ENCODE measurements at regions not wholly inside any gene's neighbourhood (a gene's known extent, or its start where the extent isn't known, plus 50 kb on each side); places are given as distances from the start of the nearest gene placed in this dataset.

DNA sequence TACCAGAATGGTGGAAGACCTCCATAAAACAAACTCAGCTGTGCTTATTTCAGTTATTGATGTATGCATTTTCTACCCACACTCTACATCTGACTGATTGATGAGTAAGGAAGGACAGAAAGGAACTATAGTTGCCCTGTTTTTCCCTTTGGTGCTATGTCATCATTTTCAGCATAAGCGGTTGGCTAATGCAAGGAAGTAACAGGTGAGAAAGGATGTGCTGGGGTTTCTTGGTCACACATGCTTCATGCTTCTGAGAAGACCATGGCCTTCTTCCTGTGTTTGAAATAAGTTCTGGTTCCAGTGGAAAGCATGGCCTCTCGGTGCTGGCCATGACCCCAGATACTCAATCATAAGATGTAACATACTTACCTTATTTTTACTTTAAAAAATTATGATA is 541.2 kb downstream of the PTPRU start:
- Histone ChIP-seq H4K20me1 (ENCODE audit: insufficient read depth, low read length) (no peaks in the 10 kb centered on the region), H3K4me1 (ENCODE audit: insufficient read depth, low read length) (no peaks in the 10 kb centered on the region), H3K79me2 (ENCODE audit: insufficient read depth, low read length) (no peaks in the 10 kb centered on the region), H3K27me3 (ENCODE audit: control insufficient read depth in 1 of 2, insufficient read depth in 2 of 2, low read length in 2 of 2) (no peaks in the 10 kb centered on the region), H3K4me3 (replicated peaks in 1 of 3; ENCODE audit: insufficient read depth in 1 of 3, low read depth in 2 of 3, low read length in 3 of 3) (no peak overlapping the region), H3K9ac (ENCODE audit: insufficient read depth, low read depth, low read length) (no peak overlapping the region), H2AFZ (ENCODE audit: low read length) (no peak overlapping the region), H3K36me3 (replicated peaks in 1 of 2; ENCODE audit: control insufficient read depth in 1 of 2, insufficient read depth in 2 of 2, low read length in 2 of 2) (no peaks in the 10 kb centered on the region), H3K4me2 (ENCODE audit: low read depth, low read length) (no peak overlapping the region), H3K27ac (ENCODE audit: extremely low read length, insufficient read depth, low read length) (no peak overlapping the region), H3K9me3 (ENCODE audit: low read length) (peaks cover 6% of the 10 kb centered on the region)
- in situ Hi-C loops (cut with HindIII; ENCODE audit: extremely low pct_ligation_motif_present, low pct_unique_long_range_greater_than_20kb) (no loop called here), intact Hi-C loops (cut with micrococcal nuclease; ENCODE audit: unreplicated experiment) (no loop called here)
- WGBS (ENCODE audit: low lambda C conversion rate), result 20% methylated on average over 2 of the region's 2 CpGs
- ATAC-seq (no peak), FAIRE-seq (no peak), DNase-seq (ENCODE audit: low spot score) (no peak)
- POLR2A ChIA-PET, result no interaction called here
- no TSS peak for BruUV-seq (replicated peaks)
- TF ChIP-seq U2AF1 (optimal IDR thresholded peaks at IDR 0.05; ENCODE audit: low read depth, low read length) (no peak), HMG20B (CRISPR knock-in tag; conservative IDR thresholded peaks at IDR 0.05) (no peak), BCLAF1 (IDR thresholded peaks at IDR 0.05) (no peak), CBX1 (IDR thresholded peaks at IDR 0.05; ENCODE audit: low read depth) (no peak), MAX (IDR thresholded peaks at IDR 0.05) (no peak), ZNF337 (CRISPR knock-in tag; IDR thresholded peaks at IDR 0.05; ENCODE audit: borderline replicate concordance, low read depth) (no peak)
- CTCF ChIA-PET (ENCODE audit: low intra/inter-chr PET ratio, low total read pairs), result no interaction called here

- ATAC-seq, result no peak
- H3K9me3 ChIP-seq (ENCODE audit: low read length), result peaks cover 6% of the 10 kb centered on the region
- H3K4me1 ChIP-seq (ENCODE audit: insufficient read depth, low read length), result no peaks in the 10 kb centered on the region
- in situ Hi-C loops (cut with HindIII; ENCODE audit: extremely low pct_ligation_motif_present, low pct_unique_long_range_greater_than_20kb) (no loop called here), intact Hi-C loops (cut with micrococcal nuclease; ENCODE audit: unreplicated experiment) (no loop called here)
- DNase-seq (ENCODE audit: low spot score), result no peak
- no peak overlapping the region for H2AFZ ChIP-seq (ENCODE audit: low read length)
- H3K36me3 ChIP-seq (replicated peaks in 1 of 2; ENCODE audit: control insufficient read depth in 1 of 2, insufficient read depth in 2 of 2, low read length in 2 of 2), result no peaks in the 10 kb centered on the region
- no peak overlapping the region for H3K27ac ChIP-seq (ENCODE audit: extremely low read length, insufficient read depth, low read length)
- FAIRE-seq, result no peak
- no peaks in the 10 kb centered on the region for H4K20me1 ChIP-seq (ENCODE audit: insufficient read depth, low read length)
- CTCF ChIA-PET (ENCODE audit: low intra/inter-chr PET ratio, low total read pairs), result no interaction called here
- no peak overlapping the region for H3K4me2 ChIP-seq (ENCODE audit: low read depth, low read length)
- BruUV-seq (replicated peaks), result no TSS peak
- no peaks in the 10 kb centered on the region for H3K79me2 ChIP-seq (ENCODE audit: insufficient read depth, low read length)
- H3K27me3 ChIP-seq (ENCODE audit: control insufficient read depth in 1 of 2, insufficient read depth in 2 of 2, low read length in 2 of 2), result no peaks in the 10 kb centered on the region
- POLR2A ChIA-PET, result no interaction called here
- no peak overlapping the region for H3K9ac ChIP-seq (ENCODE audit: insufficient read depth, low read depth, low read length)
- 2% methylated on average over 2 of the region's 2 CpGs for WGBS (ENCODE audit: low lambda C conversion rate)
- H3K4me3 ChIP-seq (replicated peaks in 1 of 3; ENCODE audit: insufficient read depth in 1 of 3, low read depth in 2 of 3, low read length in 3 of 3), result no peak overlapping the region
- TF ChIP-seq NFRKB (IDR thresholded peaks at IDR 0.05) (no peak), ELK4 (CRISPR knock-in tag; IDR thresholded peaks at IDR 0.05; ENCODE audit: borderline replicate concordance) (no peak), RCOR2 (CRISPR knock-in tag; IDR thresholded peaks at IDR 0.05) (no peak), PAWR (CRISPR knock-in tag; IDR thresholded peaks at IDR 0.05; ENCODE audit: borderline replicate concordance) (no peak), ETV6 (CRISPR knock-in tag; conservative IDR thresholded peaks at IDR 0.05) (no peak), ZNF709 (CRISPR knock-in tag; IDR thresholded peaks at IDR 0.05) (no peak), MED8 (CRISPR knock-in tag; IDR thresholded peaks at IDR 0.05; ENCODE audit: insufficient replicate concordance) (no peak)
- TF ChIP-seq, protein P1, sequence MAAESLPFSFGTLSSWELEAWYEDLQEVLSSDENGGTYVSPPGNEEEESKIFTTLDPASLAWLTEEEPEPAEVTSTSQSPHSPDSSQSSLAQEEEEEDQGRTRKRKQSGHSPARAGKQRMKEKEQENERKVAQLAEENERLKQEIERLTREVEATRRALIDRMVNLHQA (CRISPR knock-in tag; IDR thresholded peaks at IDR 0.05), result no peak
Observed at GRCh38 chr1:29774355-29774754, 538.0 kb downstream of the PTPRU start.
